ENCODE measurements at regions not wholly inside any gene's neighbourhood (a gene's known extent, or its start where the extent isn't known, plus 50 kb on each side); places are given as distances from the start of the nearest gene placed in this dataset.
"Not testable (repeated sequence)": the region's sequence is repeated elsewhere in the genome, so short reads cannot be mapped to it uniquely, and the experiment has no call there.

DNA sequence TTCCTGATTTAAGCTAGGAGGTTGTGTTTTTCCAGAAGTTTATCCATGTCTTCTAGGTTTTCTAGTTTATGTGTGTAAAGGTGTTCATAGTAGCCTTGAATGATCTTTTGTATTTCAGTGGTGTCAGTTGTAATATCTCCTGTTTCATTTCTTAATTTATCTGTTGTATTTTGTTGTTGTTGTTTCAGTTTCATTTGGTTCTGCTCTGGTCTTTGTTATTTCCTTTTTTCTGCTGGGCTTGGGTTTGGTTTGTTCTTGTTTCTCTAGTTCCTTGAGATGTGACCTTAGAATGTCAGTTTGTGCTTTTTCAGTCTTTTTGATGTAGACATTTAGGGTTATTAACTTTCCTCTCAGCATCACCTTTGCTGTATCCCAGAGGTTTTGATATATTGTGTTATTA, 62.8 kb downstream of the SCP2D1 start:
- TF ChIP-seq, protein P1, sequence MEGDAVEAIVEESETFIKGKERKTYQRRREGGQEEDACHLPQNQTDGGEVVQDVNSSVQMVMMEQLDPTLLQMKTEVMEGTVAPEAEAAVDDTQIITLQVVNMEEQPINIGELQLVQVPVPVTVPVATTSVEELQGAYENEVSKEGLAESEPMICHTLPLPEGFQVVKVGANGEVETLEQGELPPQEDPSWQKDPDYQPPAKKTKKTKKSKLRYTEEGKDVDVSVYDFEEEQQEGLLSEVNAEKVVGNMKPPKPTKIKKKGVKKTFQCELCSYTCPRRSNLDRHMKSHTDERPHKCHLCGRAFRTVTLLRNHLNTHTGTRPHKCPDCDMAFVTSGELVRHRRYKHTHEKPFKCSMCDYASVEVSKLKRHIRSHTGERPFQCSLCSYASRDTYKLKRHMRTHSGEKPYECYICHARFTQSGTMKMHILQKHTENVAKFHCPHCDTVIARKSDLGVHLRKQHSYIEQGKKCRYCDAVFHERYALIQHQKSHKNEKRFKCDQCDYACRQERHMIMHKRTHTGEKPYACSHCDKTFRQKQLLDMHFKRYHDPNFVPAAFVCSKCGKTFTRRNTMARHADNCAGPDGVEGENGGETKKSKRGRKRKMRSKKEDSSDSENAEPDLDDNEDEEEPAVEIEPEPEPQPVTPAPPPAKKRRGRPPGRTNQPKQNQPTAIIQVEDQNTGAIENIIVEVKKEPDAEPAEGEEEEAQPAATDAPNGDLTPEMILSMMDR (IDR thresholded peaks at IDR 0.05; ENCODE audit: low read depth, low read length) = not testable (repeated sequence)
- not testable (repeated sequence) for TF ChIP-seq POLR2A (IDR thresholded peaks at IDR 0.05; ENCODE audit: extremely low read depth, insufficient read length); MYC (IDR thresholded peaks at IDR 0.05; ENCODE audit: low read depth, low read length)

Data from NB4 (cell line).